ENCODE measurements at regions not wholly inside any gene's neighbourhood (a gene's known extent, or its start where the extent isn't known, plus 50 kb on each side); places are given as distances from the start of the nearest gene placed in this dataset.

GRCh38 chr21:33981391-33982101 is 65.9 kb upstream of the ATP5PO start:
- Histone ChIP-seq H3K9ac (ENCODE audit: low read length) (no peak overlapping the region), H3K27me3 (ENCODE audit: insufficient read depth, low read depth, low read length) (no peaks in the 10 kb centered on the region), H3K4me2 (ENCODE audit: low read length) (no peak overlapping the region), H3K4me3 (ENCODE audit: low read length) (no peak overlapping the region), H3K79me2 (replicated peaks; ENCODE audit: insufficient read depth, low read length) (no peaks in the 10 kb centered on the region), H3K27ac (ENCODE audit: low read length) (no peak overlapping the region), H3K9me3 (ENCODE audit: low read length) (no peaks in the 10 kb centered on the region), H3K9me2 (ENCODE audit: insufficient read depth, low read length) (no peaks in the 10 kb centered on the region), H3K36me3 (ENCODE audit: insufficient read depth, low read length) (no peaks in the 10 kb centered on the region), H2AFZ (ENCODE audit: low read depth, low read length) (no peak overlapping the region), H3F3A (ENCODE audit: insufficient read depth, low read length, poor library complexity, severe bottlenecking) (no peaks in the 10 kb centered on the region), H4K20me1 (ENCODE audit: insufficient read depth) (no peaks in the 10 kb centered on the region)
- TF ChIP-seq EP300 (conservative IDR thresholded peaks at IDR 0.05; ENCODE audit: poor library complexity, severe bottlenecking) (no peak), SMC3 (conservative IDR thresholded peaks at IDR 0.05; ENCODE audit: poor library complexity) (no peak), CTCF (IDR thresholded peaks at IDR 0.05; ENCODE audit: poor library complexity, severe bottlenecking) (no peak), EZH2 (IDR thresholded peaks at IDR 0.05; ENCODE audit: borderline replicate concordance, insufficient read depth, low read length, poor library complexity, severe bottlenecking) (no peak), POLR2AphosphoS5 (IDR thresholded peaks at IDR 0.05) (no peak), MXI1 (conservative IDR thresholded peaks at IDR 0.05; ENCODE audit: poor library complexity, severe bottlenecking) (no peak), TAF1 (IDR thresholded peaks at IDR 0.05; ENCODE audit: low read depth) (no peak), RAD21 (conservative IDR thresholded peaks at IDR 0.05) (no peak), REST (IDR thresholded peaks at IDR 0.05; ENCODE audit: borderline replicate concordance) (no peak)

GRCh38 chr21:33980276-33980916 is 64.8 kb upstream of the ATP5PO start:
- H3K9ac ChIP-seq (ENCODE audit: low read length), result no peak overlapping the region
- no peaks in the 10 kb centered on the region for H3K79me2 ChIP-seq (replicated peaks; ENCODE audit: insufficient read depth, low read length)
- no peak overlapping the region for H3K4me3 ChIP-seq (ENCODE audit: low read length)
- no peaks in the 10 kb centered on the region for H3K9me2 ChIP-seq (ENCODE audit: insufficient read depth, low read length)
- no peak overlapping the region for H2AFZ ChIP-seq (ENCODE audit: low read depth, low read length)
- no peaks in the 10 kb centered on the region for H4K20me1 ChIP-seq (ENCODE audit: insufficient read depth)
- H3K9me3 ChIP-seq (ENCODE audit: low read length), result no peaks in the 10 kb centered on the region
- H3K27me3 ChIP-seq (ENCODE audit: insufficient read depth, low read depth, low read length), result no peaks in the 10 kb centered on the region
- H3K4me2 ChIP-seq (ENCODE audit: low read length), result no peak overlapping the region
- no peak overlapping the region for H3K27ac ChIP-seq (ENCODE audit: low read length)
- H3F3A ChIP-seq (ENCODE audit: insufficient read depth, low read length, poor library complexity, severe bottlenecking), result no peaks in the 10 kb centered on the region
- TF ChIP-seq POLR2AphosphoS5 (IDR thresholded peaks at IDR 0.05) (no peak), RAD21 (conservative IDR thresholded peaks at IDR 0.05) (no peak)
- H3K36me3 ChIP-seq (ENCODE audit: insufficient read depth, low read length), result no peaks in the 10 kb centered on the region
